HG03060 (cell line): ENCODE measurements at regions not wholly inside any gene's neighbourhood (a gene's known extent, or its start where the extent isn't known, plus 50 kb on each side); places are given as distances from the start of the nearest gene placed in this dataset.
A peak's percentile ranks its signal among the peaks of the same experiment; 100 is the strongest.

Source experiments
- ATAC-seq: cut with Tn5 transposase; IDR thresholded peaks from one replicate; pipeline ENCODE4 v1.9.1; 2021; ENCODE audit warnings: low read depth, moderate number of reproducible peaks; ENCODE audit not compliant: unreplicated experiment

GRCh38 chrX:124814106-124814505, 467.7 kb downstream of the SH2D1A start:
- ATAC-seq, result no peak

- ATAC-seq, result no peak
Measured at GRCh38 chrX:124818033-124818432, 471.7 kb downstream of the SH2D1A start.

GRCh38 chrX:124818764-124819163, 472.4 kb downstream of the SH2D1A start:
- ATAC-seq, result no peak

- ATAC-seq, result no peak
Measured at GRCh38 chrX:124820738-124821137, 474.4 kb downstream of the SH2D1A start.

GRCh38 chrX:124827258-124827845, 481.0 kb downstream of the SH2D1A start:
- ATAC-seq, result no peak

GRCh38 chrX:124829930-124830329, 483.6 kb downstream of the SH2D1A start:
- peak; percentile 52 for ATAC-seq

GRCh38 chrX:124836786-124837185, 482.9 kb upstream of the TEX13C start:
- no peak for ATAC-seq

GRCh38 chrX:124842205-124842604, 477.5 kb upstream of the TEX13C start:
- no peak for ATAC-seq

- no peak for ATAC-seq
Measured at GRCh38 chrX:124860736-124861135, 458.9 kb upstream of the TEX13C start.

- no peak for ATAC-seq
Measured at GRCh38 chrX:124862301-124862700, 457.4 kb upstream of the TEX13C start.

GRCh38 chrX:124863303-124863702, 456.4 kb upstream of the TEX13C start:
- no peak for ATAC-seq

- no peak for ATAC-seq
Measured at GRCh38 chrX:124887572-124887971, 432.1 kb upstream of the TEX13C start.

GRCh38 chrX:124895947-124896346, 423.7 kb upstream of the TEX13C start:
- ATAC-seq, result no peak

GRCh38 chrX:124902953-124903352, 416.7 kb upstream of the TEX13C start:
- ATAC-seq, result no peak

GRCh38 chrX:124910611-124911010, 409.1 kb upstream of the TEX13C start:
- no peak for ATAC-seq

- ATAC-seq, result no peak
Measured at GRCh38 chrX:124917011-124917410, 402.7 kb upstream of the TEX13C start.

- no peak for ATAC-seq
Measured at GRCh38 chrX:124925681-124926080, 394.0 kb upstream of the TEX13C start.

- ATAC-seq, result no peak
Measured at GRCh38 chrX:124931241-124931640, 388.4 kb upstream of the TEX13C start.

GRCh38 chrX:124931958-124932357, 387.7 kb upstream of the TEX13C start:
- no peak for ATAC-seq

- no peak for ATAC-seq
Measured at GRCh38 chrX:124938715-124939114, 381.0 kb upstream of the TEX13C start.

- ATAC-seq, result no peak
Measured at GRCh38 chrX:124940531-124940930, 379.1 kb upstream of the TEX13C start.

GRCh38 chrX:124954402-124954801, 365.3 kb upstream of the TEX13C start:
- ATAC-seq, result no peak

GRCh38 chrX:124960454-124960853, 359.2 kb upstream of the TEX13C start:
- ATAC-seq, result no peak
